ENCODE measurements at regions not wholly inside any gene's neighbourhood (a gene's known extent, or its start where the extent isn't known, plus 50 kb on each side); places are given as distances from the start of the nearest gene placed in this dataset.

- DNase-seq, result no peak
These were observed 109.6 kb upstream of the BMP2 start for GRCh38 chr20:6657904-6658303.

GRCh38 chr20:6657111-6657510 lies 110.4 kb upstream of the BMP2 start:
- DNase-seq, result no peak

- DNase-seq, result no peak
These were observed 112.8 kb upstream of the BMP2 start for GRCh38 chr20:6654513-6655252.

- DNase-seq, result no peak
These were observed 115.9 kb upstream of the BMP2 start for GRCh38 chr20:6651561-6651960.

- no peak for DNase-seq
These were observed 116.5 kb upstream of the BMP2 start for GRCh38 chr20:6651016-6651415.

- DNase-seq, result no peak
These were observed 121.4 kb upstream of the BMP2 start for GRCh38 chr20:6646021-6646636.

- DNase-seq, result no peak
These were observed 122.5 kb upstream of the BMP2 start for GRCh38 chr20:6644813-6645628.

- no peak for DNase-seq
These were observed 126.5 kb upstream of the BMP2 start for GRCh38 chr20:6641012-6641411.

GRCh38 chr20:6637160-6637579 lies 130.3 kb upstream of the BMP2 start:
- no peak for DNase-seq

GRCh38 chr20:6636209-6637159 lies 131.0 kb upstream of the BMP2 start:
- no peak for DNase-seq

GRCh38 chr20:6635034-6635736 lies 132.3 kb upstream of the BMP2 start:
- DNase-seq, result no peak

GRCh38 chr20:6632187-6632586 lies 135.3 kb upstream of the BMP2 start:
- no peak for DNase-seq

- DNase-seq, result no peak
These were observed 137.0 kb upstream of the BMP2 start for GRCh38 chr20:6630514-6630913.

GRCh38 chr20:6629564-6629963 lies 137.9 kb upstream of the BMP2 start:
- DNase-seq, result no peak

- no peak for DNase-seq
These were observed 140.7 kb upstream of the BMP2 start for GRCh38 chr20:6626805-6627204.

- no peak for DNase-seq
These were observed 143.5 kb upstream of the BMP2 start for GRCh38 chr20:6623989-6624388.

GRCh38 chr20:6622041-6622440 lies 145.4 kb upstream of the BMP2 start:
- no peak for DNase-seq

GRCh38 chr20:6618051-6618450 lies 149.4 kb upstream of the BMP2 start:
- no peak for DNase-seq

GRCh38 chr20:6616421-6616820 lies 151.1 kb upstream of the BMP2 start:
- DNase-seq, result no peak

- no peak for DNase-seq
These were observed 152.7 kb upstream of the BMP2 start for GRCh38 chr20:6614836-6615235.

- no peak for DNase-seq
These were observed 154.1 kb upstream of the BMP2 start for GRCh38 chr20:6613280-6613861.

- DNase-seq, result no peak
These were observed 154.9 kb upstream of the BMP2 start for GRCh38 chr20:6612606-6612923.

Data from CD4-positive, alpha-beta T cell treated with Interleukin-21 for 1 hour (primary cell).